Stimulated activated CD8-positive, alpha-beta memory T cell treated with anti-CD3 and anti-CD28 coated beads, Interleukin-4, amount 100 ng/mL, for 48 hours (primary cell): ENCODE measurements at regions not wholly inside any gene's neighbourhood (a gene's known extent, or its start where the extent isn't known, plus 50 kb on each side); places are given as distances from the start of the nearest gene placed in this dataset.

Source experiments
- DNase-seq: peaks from one replicate; pipeline ENCODE4 v3.0.0-alpha.2; 2020

GRCh38 chr12:93254911-93255310, 122.8 kb upstream of the NUDT4 start:
- DNase-seq = no peak

- DNase-seq = no peak
These were observed 121.3 kb upstream of the NUDT4 start for GRCh38 chr12:93256256-93256969.

- DNase-seq = no peak
These were observed 116.1 kb upstream of the NUDT4 start for GRCh38 chr12:93261505-93262094.

- DNase-seq = no peak
These were observed 104.7 kb upstream of the NUDT4 start for GRCh38 chr12:93272997-93273396.

- no peak for DNase-seq
These were observed 103.7 kb upstream of the NUDT4 start for GRCh38 chr12:93273834-93274564.

GRCh38 chr12:93274937-93275336, 102.8 kb upstream of the NUDT4 start:
- no peak for DNase-seq

GRCh38 chr12:93275589-93275988, 102.1 kb upstream of the NUDT4 start:
- no peak for DNase-seq

- DNase-seq = no peak
These were observed 97.9 kb upstream of the NUDT4 start for GRCh38 chr12:93279565-93280412.

GRCh38 chr12:93287149-93287548, 90.6 kb upstream of the NUDT4 start:
- DNase-seq = no peak

- no peak for DNase-seq
These were observed 89.1 kb upstream of the NUDT4 start for GRCh38 chr12:93288626-93289025.

- DNase-seq = no peak
These were observed 87.3 kb upstream of the NUDT4 start for GRCh38 chr12:93290391-93290790.

- no peak for DNase-seq
These were observed 85.5 kb upstream of the NUDT4 start for GRCh38 chr12:93292213-93292612.

GRCh38 chr12:93292731-93293566, 84.8 kb upstream of the NUDT4 start:
- no peak for DNase-seq

GRCh38 chr12:93297032-93297431, 80.7 kb upstream of the NUDT4 start:
- DNase-seq = no peak

- no peak for DNase-seq
These were observed 80.2 kb upstream of the NUDT4 start for GRCh38 chr12:93297536-93297935.

GRCh38 chr12:93299262-93299846, 78.4 kb upstream of the NUDT4 start:
- DNase-seq = no peak

GRCh38 chr12:93300611-93301021, 77.1 kb upstream of the NUDT4 start:
- no peak for DNase-seq

GRCh38 chr12:93302331-93303229, 75.1 kb upstream of the NUDT4 start:
- DNase-seq = no peak

- no peak for DNase-seq
These were observed 71.1 kb upstream of the NUDT4 start for GRCh38 chr12:93306636-93307035.

- no peak for DNase-seq
These were observed 69.4 kb upstream of the NUDT4 start for GRCh38 chr12:93308281-93308680.

GRCh38 chr12:93311827-93312226, 65.9 kb upstream of the NUDT4 start:
- DNase-seq = no peak
